ENCODE measurements at regions not wholly inside any gene's neighbourhood (a gene's known extent, or its start where the extent isn't known, plus 50 kb on each side); places are given as distances from the start of the nearest gene placed in this dataset.

DNA sequence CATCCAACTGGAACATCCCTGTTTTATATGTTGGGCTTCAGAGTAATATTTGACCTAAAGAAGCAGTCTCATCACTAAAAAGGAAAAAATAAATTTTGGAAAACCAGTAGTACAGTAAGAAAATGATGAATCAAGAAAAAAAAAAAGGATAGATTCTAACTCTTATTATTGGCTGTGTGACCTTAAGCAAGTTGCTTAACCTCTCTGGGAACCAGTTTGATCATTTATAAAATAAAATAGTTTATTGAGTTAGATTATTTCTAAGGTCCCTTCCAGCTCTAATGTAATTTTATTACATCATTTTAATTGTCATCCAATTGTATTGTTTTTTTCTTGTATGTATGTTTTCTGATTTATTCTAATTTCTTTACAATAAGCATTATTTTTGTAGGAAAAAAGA, 127.0 kb downstream of the PRELID2 start:
- DNase-seq, result no peak

DNA sequence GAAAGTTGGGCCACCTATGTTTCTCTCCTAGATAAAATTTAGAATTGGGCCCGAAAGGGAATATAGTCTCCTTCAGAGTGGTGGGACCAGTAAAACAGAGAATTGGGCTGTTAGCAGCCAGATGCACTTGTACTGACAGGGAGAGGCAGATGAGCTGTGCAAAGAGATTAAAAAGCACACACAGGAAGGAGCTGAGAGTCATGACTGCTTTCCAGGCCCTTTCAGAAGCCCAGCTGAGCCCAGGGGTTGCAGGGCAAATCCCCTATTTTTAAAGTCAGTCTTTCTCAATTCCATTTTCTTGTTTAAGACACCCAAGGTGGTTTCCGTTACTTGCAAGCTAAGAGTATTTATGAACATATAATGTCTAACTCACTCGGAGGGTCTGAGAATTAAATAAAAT, 130.4 kb downstream of the PRELID2 start:
- DNase-seq, result no peak

DNA sequence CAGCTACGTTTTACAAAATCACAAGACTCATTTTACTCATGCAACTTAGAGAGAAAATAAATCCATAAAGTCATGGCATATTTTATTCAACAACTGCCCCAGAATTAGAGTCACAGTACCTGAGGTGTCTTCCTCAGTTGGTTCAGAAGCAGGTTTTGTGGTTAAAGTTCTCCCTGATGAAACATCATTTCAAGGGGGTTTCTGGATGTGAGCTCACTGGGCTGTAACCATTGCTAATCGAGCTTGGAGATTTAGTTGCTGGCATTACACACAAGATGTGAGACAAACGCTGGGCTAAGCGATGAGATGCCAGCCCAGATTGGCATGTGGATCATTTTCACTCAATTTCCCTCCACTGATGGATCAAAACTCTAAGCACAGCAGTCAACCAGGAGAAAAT, 131.3 kb downstream of the PRELID2 start:
- DNase-seq, result no peak

DNA sequence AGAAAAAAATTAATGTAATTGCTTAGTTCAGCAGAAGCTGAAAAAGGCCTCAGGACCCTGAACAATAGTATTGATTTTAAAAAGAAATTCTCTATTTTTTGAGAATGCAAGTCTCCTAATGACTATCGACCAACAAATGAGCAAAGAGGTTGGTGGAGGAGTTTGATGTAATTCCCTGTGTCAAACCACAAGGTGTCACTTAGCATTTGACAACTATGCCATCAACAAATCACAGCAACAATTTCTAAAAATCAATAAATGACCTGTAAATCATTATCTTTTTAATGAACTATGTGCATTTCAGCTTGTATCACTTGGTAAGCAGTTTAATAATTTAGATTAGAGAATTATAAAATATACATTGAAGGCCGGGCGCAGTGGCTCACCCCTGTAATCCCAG, 133.7 kb downstream of the PRELID2 start:
- no peak for DNase-seq

DNA sequence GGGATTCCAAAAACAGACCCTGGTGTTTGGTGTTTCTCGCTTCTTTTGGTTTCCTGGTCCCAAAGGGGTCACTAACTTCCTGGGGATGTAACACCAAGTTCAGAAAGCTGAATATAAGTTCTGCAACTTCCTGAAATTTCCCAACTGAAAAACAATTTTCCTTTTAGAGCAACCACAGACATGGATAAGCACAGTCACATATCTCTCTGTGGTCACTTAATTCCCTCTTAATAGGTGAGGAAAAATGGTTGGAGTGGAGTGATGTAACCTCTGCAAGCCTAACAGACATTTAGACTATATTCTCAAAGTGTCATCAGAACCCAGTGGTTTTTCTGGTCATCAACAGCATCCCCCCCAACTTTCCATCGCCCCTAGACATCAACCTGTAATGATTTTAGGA, 135.3 kb downstream of the PRELID2 start:
- no peak for DNase-seq

DNA sequence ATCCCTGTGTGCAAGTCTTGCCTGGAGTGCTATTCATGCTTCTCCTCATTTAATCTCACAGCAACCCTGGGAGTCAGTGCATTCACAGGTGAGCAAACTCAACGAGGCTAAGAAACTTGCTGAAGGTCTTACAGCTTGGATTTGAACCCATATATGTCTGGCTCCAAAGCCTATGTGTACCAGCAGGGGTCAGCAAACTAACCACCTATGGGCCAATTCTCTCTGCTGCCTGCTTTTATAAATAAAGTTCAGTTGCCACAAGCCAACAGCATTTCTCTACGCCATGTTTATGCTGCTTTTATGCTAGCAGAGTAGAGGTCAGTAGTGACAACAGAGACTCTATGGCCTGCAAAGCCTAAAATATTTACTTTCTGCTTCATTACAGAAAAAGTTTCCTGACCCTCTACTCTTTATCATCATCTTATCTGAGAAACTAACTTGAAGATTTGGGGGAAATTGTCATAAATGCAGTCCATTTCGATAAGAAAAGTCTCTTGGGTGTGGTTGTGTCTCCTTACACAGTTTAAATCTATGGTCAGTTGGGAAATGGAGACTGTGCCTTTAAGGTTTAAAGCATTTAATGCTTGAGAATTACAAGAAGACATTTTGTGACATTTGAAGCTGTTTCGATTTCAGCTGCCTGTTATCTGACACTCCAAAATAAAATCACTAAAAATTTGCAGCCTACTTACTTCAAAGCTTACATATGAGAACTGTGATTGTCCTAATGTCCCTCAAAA, 137.7 kb downstream of the PRELID2 start:
- DNase-seq, result peak; percentile 27

DNA sequence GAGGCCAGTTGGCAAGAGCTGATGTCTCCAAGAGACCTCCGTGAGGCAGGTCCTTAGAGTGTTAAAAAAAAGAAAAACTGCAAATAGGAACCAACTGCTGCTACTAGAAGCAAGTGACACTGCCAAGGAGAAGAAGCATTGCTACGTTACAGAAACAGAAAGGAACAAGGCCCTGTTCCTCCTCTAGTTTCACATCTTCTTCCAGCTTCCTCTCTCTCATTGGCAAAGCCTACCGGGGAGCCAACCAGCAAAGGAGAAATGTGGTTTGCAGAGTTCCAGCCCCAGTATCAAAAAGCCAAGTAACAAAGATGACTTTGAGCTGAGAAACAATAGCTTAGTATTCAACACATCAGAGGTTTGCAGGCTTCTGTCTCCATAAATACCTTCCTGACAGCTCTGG, 145.9 kb downstream of the PRELID2 start:
- DNase-seq, result no peak

DNA sequence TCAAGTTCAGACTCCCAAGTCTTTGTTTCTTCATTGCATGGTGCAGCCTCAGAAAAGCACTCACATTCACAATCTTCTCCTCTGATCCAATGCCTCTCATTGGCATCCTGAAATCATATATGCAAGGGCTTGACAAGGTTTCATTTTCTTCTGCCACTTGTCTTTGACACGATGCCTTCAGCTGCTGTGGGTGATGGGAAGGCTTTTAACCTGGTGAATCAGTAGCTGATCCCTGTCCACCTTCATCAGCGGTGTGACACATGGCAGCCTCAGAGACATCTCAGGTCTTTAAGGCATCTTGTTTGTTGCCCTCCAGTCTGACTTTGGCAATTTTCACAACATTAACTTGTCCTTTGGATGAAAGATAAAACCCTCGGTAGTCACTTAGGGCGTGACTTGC, 147.2 kb downstream of the PRELID2 start:
- DNase-seq, result no peak

DNA sequence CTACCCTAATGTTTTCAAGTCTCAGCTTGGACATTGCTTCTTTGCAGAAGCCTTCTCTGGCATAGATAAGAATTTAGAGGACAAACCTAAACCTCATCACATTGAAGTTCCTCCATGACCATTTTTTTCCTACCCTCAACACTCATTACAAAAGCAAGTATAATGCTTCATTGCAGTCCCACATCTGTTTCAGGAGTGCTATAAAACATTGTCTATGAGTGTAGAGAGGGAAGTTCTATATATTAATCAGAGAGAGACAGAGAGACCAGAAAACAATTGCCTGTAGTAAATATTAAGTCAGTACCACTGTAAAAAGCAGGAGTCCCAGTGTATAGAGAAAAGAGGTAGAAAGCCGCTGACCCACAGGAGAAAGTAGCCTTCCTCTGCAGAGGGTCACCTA, 149.7 kb downstream of the PRELID2 start:
- no peak for DNase-seq

DNA sequence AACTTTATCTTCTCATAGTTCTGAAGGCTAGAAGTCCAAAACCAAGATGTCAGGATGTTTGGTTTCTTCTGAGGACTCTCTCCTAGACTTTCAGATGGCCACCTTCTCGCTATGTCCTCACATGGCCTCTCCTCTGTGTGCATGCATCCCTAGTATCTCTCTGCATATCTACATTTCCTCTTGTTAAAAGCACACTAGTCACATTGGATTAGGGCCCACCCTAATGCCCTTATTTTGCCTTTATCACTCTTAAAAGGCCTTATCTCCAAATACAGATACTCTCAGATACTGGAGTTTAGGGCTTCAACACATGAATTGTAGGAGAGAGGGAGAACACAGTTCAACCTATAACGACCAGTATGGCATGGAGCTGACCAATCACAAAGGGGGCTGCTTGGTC, 151.7 kb downstream of the PRELID2 start:
- DNase-seq, result no peak

DNA sequence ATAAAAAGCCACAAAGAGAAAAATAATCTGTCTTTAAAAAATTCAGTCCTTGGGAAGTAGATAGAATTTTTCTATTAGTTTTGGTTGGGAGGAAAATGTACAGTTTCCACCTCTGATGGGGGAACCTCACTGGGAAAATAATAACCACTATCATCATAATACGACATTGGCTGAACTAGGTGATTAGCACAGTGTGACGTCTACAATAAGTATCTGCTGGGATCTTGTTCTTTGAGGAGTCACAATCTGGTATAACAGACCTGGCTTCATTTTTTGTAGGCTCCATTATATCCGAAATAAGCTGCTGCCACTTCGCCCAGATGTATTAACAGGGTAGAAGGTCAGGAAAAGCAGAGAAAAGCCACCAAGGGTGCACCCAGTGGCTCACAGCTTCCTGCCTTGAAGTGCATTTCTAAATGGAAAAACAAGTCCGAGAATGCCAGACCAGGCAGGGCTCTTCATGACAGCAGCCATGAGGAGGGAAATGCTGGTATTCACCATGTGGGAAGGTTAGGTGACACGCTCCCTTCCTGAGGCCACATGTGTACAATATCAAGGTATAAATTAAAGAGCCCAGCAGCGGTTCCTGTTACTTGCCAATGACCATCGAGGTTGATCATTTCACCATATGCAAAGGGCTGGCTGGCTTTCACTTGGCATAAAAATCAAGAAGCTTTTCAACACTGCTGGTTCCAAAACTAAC, 152.8 kb downstream of the PRELID2 start:
- no peak for DNase-seq

DNA sequence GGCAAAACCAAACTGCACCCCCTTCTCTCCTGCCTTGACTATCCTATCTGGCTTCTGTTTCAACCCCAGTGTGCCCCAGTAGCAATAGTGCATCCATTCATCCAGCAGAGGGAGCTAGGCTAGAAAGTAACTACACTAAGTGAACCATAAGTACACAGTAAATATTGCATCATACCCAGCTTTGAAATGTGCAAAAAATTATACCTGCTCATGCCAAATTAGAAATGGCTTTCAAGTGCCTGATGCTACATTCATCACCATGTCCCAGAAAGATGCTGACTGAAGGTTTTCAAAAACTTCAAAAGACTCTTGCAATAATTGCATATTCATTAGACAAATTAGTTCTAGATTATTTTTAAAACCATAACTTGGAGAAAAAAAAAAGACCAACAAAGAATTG, 153.5 kb downstream of the PRELID2 start:
- peak; percentile 44 for DNase-seq

DNA sequence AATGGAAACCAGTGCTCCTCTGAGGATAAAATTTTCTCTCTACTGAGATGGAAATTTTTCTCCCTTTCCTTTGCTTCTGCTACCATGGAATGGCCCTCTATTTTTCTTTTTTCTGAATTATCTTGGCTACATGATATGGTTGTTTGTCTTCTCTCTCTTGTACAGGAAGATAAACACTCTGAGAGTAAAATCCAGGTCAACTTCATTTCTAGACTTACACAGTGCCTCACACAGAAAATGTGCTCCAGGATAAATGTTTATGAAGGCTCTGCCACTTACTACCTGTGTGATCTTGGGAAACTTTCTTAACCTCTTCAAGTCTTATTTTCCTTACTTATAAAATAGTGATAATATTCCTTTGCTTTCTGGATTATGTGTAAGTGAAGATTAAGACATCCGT, 153.9 kb downstream of the PRELID2 start:
- no peak for DNase-seq

DNA sequence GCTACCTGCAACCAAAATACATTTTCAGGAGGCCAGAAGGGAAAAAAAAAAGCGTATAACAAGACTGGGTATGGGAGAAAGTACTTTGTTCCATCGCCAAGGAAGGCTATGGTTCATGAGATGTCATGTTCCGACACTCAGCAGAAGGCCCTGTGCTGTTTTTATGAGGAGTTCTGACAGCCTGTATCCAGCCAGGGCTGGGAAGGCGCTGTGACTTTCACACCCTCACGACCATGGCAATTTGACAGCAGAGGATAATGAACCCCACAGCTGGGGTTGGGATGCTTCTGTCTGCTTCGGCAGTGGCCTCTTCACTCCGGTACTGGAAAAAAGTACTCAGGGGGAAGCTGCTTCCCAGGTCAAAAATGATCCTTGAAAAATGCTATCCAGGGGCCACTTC, 154.4 kb downstream of the PRELID2 start:
- DNase-seq, result no peak

DNA sequence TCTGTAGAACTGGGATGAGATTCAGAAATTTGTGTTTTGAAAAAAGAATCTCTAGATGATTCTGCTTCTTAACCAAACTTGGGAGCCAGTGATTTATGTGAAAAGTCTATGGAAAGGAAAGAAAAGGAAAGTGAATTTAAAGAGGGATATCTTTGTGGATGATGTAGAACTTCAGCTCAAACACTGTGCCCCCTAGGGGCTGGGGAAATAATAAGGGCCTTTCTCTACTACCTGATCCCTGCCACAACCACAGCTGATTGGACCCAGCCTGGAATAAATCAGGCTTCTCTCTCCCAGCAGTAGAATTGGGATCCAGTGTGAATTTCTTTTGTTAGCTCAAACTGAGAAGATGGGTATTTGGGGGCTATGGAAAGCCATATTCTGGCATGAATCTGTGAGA, 155.0 kb downstream of the PRELID2 start:
- no peak for DNase-seq

DNA sequence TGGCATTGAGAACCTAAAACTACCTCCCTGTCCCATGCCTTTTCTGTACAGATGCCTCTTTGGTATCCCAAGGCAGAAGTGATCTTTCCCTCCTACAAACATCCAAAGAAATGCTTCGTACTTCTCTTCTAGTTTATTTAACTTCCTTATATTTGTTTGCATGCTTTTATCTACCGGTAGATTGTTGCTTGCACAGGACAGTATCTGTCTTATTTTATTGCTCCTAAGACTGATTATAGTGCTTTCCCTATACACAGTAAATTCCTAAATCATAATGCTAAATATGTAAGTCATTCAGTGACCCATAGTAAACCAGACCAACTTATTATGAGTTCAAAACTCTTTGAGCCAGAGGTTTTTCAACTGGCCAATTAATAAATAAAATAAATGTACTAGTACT, 156.9 kb downstream of the PRELID2 start:
- DNase-seq, result no peak

DNA sequence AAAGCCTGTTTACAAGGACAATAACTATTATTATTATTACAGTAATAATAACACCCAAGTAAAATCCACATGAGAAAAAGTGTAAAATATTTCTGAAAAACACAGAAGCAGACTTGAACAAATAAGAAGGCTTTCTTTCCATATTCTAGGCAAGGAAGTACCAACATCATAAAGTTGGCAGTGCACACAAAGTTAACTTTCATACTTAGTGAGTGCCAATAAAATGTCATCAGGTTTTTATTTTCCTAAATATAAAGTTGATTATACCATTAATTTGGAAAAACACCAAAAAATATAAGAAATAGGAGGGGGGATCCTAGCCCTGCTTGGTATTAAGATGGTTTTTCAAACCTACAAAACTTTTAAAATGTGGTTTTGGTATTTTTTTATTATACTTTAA, 161.4 kb downstream of the PRELID2 start:
- DNase-seq, result no peak

DNA sequence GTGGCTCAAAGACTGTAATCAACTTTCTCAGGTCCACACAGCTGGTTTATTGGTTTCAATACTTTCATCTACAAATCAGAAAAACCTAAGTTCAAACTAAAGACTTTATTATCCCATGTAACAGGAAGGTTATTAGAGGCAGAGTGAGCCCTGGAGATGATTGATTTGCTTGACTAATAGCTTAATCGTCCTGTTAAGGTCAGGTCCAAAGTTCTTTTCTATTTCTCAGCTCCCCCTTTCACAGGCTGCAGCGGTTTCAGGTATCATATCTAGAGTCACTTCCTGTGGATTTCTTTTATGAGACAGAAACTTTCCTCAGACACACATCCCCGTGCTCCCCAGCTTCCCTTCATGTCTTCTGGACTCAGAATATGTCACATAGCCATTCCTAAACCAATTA, 166.4 kb downstream of the PRELID2 start:
- DNase-seq, result no peak

DNA sequence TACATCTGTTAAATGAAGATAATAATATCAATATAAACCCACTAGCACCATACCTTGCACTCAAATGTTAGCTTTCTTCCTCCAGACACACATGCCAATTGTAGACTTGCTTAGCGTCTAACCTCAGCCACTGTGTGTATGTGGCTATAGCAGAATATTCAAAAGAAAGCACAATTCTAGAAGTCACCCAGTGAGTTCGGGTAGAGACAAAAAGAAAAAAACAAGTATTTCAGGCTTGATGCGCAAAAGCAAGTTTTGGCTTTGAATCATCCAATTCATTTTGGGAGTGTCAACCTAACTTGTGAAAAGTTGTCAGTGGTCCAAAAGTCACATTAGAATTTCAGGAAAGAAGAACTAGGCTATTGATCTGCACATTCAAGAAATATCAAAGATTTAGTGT, 167.4 kb downstream of the PRELID2 start:
- no peak for DNase-seq

DNA sequence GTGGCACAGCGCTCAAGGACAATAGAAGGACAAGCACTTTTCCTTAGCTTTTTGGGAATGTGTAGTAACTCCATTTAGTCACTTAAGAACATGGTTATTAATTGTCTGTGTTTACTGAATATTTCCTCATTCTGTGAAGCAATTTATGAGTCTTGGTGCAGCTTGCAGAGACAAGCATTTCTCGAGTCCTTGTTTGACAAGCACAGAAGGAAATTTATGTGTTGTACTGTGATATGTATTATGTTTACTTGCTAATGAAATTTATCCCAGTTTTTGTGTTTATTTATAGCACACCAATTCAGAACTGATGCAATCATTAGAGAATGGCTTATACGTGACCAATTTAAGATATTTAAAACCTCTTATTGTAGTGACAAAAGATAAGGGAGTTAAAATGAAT, 168.6 kb downstream of the PRELID2 start:
- no peak for DNase-seq

DNA sequence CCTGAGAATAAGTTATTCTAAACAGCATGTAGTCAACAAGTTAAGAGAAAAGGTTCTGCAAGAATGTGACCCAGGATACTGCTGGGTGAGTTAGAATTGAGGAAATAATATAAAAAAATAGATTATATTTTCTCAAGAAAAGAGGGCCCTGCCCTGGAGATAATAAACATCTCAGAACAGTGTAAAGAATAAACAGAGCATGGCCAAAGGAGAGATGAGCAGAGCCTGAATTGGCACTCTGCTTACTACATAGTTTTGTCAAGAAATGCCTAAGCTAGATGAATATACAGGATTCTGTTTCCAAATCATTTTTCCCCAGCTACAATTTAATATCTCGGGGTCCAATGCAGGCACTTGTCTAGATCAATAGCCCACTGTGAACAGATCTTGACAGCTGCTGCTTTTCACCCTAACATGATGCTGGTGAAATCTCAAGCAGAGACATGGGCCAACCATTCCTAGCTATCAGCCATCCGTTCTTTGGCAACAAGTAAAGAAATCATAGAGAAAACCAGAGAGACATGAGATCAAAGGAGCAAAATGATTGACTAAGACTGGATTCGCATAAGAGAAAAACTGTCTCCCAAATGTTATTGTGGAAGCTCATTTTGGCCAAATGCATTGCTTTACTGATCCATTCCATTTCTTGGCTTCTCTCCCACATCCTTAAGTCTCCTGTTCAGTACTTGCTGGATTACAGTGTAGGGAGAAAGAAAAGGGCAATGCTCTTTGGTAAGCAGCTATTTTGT, 173.2 kb downstream of the PRELID2 start:
- no peak for DNase-seq

DNA sequence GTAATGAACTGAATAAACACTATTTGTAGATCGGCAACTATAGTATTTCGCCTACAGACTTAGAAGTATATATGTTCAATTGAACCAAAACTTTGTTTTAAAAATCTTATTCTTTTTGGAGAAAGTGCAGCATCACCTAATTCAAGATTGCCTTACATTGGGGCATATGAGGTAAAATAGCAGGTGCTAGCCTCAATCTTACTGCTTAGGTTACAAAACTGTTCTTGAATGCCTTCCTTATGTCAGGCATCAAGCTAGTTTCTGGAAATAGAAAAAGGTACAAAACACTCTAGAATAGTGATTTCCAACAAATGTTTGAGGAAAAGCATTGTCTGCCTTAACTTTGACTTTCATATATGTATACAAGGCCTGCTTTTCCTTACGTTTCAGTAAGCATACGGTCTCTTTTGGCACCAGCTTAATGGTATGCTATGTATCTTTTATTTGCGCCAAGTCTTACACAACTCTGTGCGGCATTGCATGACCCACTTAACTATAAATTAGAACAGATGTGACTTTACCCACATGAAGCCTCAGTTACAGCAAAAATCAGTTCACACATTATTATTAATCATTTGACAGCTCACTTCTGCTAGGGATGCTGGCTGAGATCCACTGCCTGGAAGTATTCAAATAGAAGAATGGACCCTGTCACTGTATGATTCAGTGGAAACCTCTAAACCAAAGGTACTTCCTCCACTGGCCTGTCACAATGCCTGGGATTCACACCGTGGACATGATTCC, 174.1 kb downstream of the PRELID2 start:
- no peak for DNase-seq

DNA sequence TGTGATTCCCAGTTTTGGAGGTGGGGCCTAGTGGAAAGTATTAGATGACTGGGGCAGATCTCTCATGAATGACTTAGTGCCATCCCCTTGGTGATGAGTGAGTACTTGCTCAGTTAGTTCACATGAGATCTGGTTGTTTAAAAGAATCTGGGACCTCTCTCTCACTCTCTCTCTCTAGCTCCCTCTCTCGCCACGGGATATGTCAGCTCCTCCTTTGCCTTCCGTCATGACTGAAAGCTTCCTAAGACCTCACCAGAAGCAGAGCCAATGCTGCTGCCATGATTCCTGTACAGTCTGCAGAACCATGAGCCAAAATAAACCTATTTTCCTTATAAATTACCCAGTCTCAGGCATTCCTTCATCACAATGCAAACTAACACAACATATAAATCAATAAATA, 176.7 kb downstream of the PRELID2 start:
- DNase-seq, result no peak
